Breast epithelium (tissue), 3 donors: ENCODE measurements at regions not wholly inside any gene's neighbourhood (a gene's known extent, or its start where the extent isn't known, plus 50 kb on each side); places are given as distances from the start of the nearest gene placed in this dataset.

Experiments
- CTCF ChIP-seq, 3 donors: fragments of 450-650 bp; IDR thresholded peaks; one replicate each; pipeline ENCODE4 v1.5.1; 2016 to 2017; ENCODE audit warnings: antibody characterized with exemption in 3 of 3, mild to moderate bottlenecking in 3 of 3, moderate library complexity in 3 of 3
- POLR2A ChIP-seq: fragments of 450-650 bp; IDR thresholded peaks from one replicate; pipeline ENCODE4 v1.6.1; 2016; ENCODE audit warnings: antibody characterized with exemption, mild to moderate bottlenecking, moderate library complexity

DNA sequence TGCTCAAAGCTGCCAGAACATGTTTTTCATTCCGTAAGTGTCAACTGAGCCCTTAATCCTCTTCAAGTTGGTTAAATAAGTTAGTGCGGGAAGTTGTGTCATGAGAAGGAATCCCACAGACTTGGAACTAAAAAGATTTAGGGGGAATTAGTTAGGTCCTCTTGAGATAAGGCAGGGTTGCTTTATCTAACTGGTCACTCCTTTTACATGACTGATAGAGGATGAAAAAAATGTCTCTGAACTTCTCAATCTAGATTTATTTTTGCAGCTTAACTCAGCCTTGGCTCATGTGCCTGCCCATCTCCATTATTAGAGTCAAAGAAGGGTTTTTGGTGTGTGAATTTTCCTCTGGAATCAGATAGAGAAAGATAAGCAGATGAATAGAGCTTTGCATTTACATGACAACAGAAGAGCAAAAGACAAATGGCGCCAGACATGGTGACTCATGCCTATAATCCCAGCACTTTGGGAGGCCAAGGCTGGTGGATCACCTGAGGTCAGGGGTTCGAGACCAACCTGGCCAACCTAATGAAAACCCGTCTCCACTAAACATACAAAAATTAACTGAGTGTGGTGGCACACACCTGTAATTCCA, 882.9 kb downstream of the RPA4 start:
- TF ChIP-seq CTCF (IDR thresholded peaks at IDR 0.05): no peak
- TF ChIP-seq POLR2A: no peak
